ENCODE measurements at regions not wholly inside any gene's neighbourhood (a gene's known extent, or its start where the extent isn't known, plus 50 kb on each side); places are given as distances from the start of the nearest gene placed in this dataset.

- TF ChIP-seq CTCF (IDR thresholded peaks at IDR 0.05; ENCODE audit: extremely low read depth in 1 of 2, insufficient read depth in 1 of 2, low read depth in 1 of 2, low read length in 2 of 2) (no peak), POLR2A (IDR thresholded peaks at IDR 0.05; ENCODE audit: low read depth, low read length) (no peak), EZH2 (IDR thresholded peaks at IDR 0.05; ENCODE audit: borderline replicate concordance, low read depth, low read length, severe bottlenecking) (no peak), POLR2AphosphoS5 (IDR thresholded peaks at IDR 0.05; ENCODE audit: insufficient read depth, low read depth, low read length) (no peak), FOS (IDR thresholded peaks at IDR 0.05; ENCODE audit: borderline replicate concordance, insufficient read depth, low read length) (no peak), MAX (IDR thresholded peaks at IDR 0.05; ENCODE audit: insufficient read depth, insufficient read length) (no peak), GATA2 (IDR thresholded peaks at IDR 0.05; ENCODE audit: insufficient read depth, insufficient read length, low read depth, low read length) (no peak), MYC (IDR thresholded peaks at IDR 0.05; ENCODE audit: low read depth, low read length) (no peak)
Measured at GRCh38 chr1:10961300-10961833, 51.1 kb upstream of the TARDBP start.
